GM21576 (cell line): ENCODE measurements at regions not wholly inside any gene's neighbourhood (a gene's known extent, or its start where the extent isn't known, plus 50 kb on each side); places are given as distances from the start of the nearest gene placed in this dataset.
"Not testable (repeated sequence)": the region's sequence is repeated elsewhere in the genome, so short reads cannot be mapped to it uniquely, and the experiment has no call there.

Experiments used
- ATAC-seq: cut with Tn5 transposase; IDR thresholded peaks from one replicate; pipeline ENCODE4 v1.9.1; 2021; ENCODE audit warnings: mild to moderate bottlenecking, moderate library complexity; ENCODE audit not compliant: unreplicated experiment

DNA sequence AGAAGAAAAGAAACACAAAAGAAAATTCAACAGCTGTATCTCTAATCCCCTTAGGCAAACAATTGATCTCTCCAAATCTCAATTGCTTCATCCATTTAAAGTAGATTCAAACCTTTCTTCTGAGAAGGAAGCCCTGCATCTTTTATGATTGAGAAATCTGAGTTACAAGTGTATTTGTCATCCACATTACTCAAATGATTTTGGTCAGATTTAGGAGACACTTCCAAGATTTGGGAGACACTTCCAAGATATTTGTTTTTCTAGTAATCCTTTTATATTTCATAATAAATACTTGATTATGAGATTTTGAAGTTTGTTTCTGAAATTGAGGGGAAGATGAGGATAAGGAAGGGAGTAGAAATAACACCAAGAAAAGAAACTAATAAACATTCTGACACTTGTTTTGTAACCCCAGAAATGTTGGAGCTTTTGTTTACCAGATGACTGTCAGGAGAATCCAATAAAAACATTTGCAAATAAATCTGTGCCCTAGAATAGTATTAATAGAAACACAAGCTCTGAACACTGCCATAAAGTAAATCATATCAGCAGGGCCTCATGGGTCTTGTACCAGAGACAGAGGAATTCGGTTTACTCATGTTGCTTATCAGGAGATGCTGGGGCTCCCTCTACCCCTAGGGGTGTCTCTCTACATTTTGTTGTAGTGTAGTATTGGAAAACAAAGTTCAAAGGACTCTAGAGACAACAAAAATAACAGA lies 314.3 kb upstream of the NT5E start:
- ATAC-seq: no peak

DNA sequence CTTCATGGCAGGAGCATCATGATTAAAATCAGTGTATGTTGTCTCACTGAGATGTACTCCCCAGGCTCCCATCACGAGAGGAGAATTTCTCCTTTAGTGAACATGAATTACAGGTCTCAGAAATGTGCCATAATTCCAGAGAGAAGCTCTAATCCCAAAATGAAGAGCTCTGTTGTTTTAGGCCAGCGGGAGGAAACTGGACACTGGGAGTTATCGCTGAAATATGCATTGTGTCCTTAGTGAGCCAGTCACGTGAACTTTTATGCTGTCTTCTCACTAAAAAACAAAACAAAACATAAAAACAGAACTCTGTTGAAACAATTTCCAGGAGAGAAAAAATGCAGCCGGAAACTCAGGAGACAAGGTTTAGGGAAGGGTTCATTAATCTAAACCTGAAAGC lies 315.7 kb upstream of the NT5E start:
- no peak for ATAC-seq

DNA sequence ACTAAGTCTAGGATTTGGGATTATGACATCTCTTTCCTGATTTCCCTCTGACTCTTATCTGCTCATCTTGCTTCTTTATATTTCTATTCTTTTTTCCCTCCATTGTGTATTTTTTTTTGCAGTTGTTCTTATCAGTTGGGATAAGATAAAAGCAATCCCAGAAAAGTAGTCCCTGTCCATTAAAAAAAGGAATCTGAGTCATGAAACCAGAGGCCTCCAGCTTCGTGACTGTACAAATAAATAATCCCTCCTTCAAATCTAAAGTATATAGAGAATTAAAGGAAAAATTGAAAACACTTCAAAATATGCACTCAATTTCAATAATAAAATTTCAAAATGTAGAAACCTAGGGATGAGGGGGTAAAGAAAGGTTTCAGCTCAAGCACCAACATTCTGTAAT lies 317.8 kb upstream of the NT5E start:
- ATAC-seq: no peak

DNA sequence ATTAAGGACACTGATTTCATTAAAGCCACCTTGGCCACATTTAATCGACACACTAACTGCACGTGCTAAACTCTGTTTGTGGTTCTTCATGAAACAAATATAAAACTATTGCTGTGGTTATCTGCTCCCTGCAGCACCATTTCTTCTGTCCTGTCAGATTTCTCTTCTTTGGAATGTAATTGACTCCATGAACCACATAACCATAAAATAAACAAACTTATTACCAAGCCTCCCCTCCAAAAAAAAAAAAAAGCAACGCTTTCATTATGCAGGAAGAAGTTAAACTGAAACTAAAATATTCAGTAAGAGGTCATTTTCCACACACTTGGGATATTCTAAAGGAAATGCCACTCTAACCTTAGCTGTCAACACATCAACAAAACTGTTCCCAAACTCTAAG lies 319.1 kb upstream of the NT5E start:
- ATAC-seq: no peak

DNA sequence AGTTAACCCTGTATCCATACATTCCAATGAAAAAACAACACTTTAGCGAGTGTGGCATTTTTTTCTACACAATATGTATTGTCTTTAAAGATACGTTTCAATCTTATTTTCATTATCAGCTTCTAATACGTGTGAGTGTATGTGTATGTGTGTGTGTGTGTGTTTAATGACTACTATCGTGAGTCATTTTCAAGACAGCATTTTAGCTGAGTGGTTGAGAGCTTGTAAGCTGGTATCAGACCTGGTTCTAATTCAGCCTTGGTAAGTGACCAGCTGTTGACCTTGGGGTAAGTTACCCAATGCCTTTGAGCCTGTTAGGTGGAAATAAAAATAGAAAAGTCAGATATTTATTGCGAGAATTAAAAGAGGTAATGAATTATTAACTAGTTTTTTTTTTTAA lies 320.0 kb upstream of the NT5E start:
- ATAC-seq: no peak

DNA sequence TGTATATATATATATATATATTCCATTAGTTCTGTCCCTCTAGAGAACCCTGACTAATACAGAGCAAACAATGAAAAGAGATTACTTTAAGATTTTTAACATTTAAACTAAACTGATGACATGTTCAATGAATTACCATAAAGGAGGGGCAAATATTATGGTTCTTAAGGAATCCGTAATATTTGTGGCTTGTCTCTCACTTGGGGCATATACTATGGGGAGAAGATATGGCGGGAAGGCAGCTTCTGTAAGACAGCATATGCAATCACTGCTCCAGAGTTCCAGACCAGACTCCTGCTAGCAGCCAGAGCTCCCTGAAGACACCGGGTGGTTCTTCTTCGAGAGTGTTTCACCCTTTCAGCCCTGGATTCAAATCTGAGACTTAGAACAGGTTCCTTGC lies 321.1 kb upstream of the NT5E start:
- no peak for ATAC-seq

DNA sequence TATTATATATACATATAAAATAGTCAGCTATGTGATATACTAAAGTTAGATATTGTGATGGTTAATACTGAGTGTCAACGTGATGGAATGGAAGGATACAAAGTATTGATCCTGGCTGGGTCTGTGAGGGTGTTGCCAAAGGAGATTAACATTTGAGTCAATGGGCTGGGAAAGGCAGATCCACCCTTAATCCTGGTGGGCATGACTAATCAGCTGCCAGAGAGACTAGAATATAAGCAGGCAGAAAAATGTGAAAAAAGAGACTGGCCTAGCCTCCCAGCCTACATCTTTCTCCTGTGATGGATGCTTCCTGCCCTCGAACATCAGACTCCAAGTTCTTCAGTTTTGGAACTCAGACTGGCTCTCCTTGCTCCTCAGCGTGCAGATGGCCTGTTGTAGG lies 321.6 kb upstream of the NT5E start:
- ATAC-seq: not testable (repeated sequence)

DNA sequence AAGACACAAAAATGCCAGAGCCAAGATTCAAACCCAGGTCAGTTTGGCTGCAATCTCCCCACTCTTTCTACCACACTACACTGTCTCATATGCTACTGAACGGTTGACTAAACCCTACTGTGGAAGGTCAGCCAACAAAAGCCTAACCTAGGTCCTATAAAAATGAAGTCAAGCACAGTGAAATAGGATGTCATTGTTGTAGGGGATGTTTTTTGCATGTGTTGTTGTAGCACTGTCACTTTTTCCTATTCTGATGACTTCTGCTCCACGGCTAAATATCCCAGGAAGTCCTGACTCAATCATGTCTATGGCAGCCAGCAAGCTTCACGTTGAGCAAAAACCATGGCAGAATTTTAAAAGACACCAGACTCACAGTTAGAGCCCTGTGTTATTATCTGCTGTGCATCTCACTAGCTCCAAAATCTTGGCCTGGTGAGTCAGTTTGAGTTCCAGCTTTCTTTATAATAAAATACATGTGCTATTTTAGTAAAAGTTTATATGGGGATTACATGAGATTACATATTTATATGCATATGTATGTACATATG lies 322.1 kb upstream of the NT5E start:
- no peak for ATAC-seq

DNA sequence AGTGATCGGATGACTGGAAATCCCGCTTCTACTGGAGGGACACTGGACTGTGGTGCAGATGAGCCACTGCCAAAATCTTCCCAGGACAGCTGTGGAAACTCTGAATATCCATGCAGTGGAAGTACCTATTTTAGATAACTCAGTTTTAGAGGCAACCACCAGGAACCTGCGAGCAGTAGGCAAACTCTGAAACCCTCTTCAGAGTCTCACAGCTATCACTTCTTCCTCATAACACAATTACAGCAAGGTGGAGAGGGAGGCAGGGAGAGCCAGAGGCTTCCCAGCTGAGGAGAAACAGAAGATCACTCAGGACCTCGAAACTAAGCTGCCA lies 322.8 kb upstream of the NT5E start:
- no peak for ATAC-seq

DNA sequence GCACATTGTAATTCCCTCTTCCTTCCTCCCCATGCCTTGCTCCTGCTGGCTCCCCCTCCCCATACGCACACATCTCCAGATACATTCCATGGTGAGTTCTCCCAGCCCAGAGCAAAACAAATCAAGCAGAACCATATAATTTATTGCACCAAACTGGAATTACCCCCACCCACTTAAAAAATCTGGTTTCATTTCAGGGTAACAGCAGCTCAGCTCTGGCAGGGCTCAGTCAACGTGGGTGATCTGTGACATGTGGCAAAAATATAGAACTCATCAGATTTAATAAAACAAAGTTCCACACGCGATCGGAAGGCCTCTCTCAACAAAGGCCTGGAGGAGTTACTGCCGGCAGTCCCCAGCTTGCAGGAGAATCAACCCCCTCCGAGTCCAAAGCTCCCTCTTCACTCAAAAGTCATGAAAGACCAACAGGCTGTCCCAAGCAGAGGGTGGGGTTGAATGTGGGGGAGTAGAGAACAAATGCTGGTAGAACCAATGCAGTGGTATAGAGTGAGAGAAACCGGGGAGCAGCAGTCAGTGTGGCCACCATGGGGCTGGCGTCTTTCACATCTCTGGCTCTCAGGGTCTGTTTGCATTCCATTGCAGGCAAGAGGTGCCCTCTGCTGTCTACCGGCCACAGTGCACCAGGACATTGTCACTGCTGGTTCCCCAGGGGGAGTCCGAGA lies 323.3 kb upstream of the NT5E start:
- peak; percentile 80 for ATAC-seq

DNA sequence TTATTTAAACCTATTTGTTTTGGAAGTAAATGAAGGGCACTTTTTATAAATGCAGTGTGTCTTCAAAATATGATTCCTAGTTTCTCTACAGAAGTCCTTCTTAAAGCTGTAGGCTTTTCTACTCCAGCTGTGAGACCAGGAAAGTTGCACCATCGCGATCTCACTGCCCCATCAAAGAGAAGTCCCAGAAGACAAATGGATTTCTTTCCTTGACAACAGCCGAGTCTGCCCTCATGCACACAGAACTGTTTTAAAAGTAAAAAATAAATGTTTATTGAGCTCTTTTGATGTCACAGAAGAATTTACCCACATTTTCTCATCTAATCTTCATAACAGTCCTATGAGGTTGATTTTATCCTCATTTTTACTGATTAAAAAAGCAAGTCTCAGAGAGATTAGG lies 324.4 kb upstream of the NT5E start:
- ATAC-seq: no peak

DNA sequence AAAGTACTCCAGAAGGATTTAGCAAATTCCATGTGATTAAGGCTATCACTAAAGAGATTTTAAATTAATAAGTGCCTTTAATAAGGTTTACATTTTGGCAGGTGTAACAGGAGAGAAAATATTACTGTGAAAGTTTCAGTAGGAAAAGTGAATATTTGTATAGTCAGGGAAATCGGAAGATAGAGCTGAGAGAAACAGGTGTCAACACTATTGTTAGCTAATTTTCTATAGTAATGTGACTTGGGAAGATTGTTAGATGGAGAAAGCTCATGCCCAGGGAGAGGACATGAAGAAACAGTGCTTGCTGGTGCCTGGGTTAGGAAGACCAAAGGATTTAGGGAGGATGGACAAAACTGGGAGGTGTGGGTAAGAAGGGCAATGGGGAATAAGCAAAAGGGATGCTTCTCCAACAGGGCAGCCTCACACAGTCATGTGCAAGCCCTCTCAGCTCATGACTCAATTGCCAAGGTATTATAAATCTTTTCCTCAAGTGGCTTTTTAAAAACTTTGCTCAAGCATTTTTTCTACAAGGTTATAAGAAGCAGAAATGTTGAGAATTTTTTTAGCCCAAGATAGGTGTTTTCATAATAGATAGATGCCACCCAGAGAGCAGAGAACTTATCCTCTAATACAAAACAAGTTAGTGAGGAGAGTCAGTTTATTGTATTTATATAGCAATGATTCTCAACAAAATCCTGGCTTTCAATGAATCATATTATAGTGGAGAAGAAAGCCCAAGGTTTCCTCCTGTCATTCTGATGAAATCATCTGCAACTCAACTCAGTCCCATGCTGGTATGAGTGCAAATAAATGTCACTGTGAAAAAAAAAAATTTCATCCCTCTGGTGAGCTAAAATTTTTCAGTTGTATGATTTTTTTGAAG lies 325.2 kb upstream of the NT5E start:
- no peak for ATAC-seq

DNA sequence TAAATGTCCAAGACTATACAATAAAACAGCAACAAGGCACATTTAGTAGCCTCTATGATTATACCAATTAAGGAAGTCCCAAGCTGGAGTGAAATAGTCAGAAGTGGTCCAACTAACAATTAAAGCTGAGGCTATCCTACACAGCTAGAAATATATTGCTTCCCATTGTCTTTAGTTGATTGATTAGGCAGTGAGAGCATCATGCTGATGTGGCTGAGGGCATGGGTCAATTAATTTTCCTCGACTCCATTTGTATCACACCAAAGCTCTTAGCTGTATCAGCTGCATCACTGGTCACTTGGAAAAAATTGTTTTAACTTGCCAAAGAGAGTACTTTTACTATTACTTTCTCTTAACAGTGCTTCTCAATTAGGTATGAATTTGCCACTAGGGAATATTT lies 328.7 kb upstream of the NT5E start:
- ATAC-seq: no peak

DNA sequence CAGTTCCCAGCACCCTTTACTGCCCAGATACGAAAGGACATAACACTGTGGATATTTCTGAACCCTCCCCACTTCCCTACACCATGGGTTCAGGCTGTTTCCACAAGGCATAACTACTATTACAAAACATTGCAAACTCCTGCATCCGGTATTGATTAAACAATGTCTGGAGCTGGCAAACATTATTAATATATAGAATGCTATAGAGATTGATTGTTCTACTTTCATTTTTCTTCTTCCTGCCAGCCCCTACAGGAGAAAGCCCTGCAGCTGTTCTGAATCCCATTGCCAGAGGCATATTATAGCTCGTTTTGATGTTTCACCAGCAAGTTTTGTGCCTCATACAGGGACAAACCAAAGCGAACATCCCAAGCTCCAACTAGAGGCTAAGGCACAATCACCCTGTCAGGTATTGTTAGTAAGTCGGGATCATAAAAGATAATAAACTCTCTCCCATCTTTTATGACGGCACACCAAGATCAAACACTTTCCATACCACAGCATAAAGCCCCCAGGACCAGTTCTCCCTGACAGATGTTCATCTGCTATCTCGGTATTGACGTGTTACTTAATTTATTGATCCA lies 331.1 kb upstream of the NT5E start:
- ATAC-seq: no peak

DNA sequence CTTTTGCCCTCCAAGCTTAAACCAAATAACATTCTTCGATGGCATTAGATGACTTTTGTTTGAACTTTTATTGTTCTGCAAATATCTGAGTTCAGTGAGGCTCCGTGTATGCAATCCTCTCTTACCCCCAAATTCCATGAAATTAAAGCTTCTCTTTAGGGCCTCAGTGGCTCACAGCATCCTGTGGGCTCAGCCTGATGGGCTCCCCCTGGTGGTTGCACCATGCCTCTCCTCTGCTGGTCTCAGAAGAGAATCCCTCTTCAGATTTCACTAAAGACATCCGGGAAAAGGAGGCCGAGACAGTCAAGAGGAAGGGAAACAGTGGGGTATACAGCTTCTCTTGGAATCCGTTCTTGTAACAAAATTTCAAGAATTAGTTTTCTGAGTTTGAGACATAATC lies 331.6 kb upstream of the NT5E start:
- ATAC-seq: no peak

DNA sequence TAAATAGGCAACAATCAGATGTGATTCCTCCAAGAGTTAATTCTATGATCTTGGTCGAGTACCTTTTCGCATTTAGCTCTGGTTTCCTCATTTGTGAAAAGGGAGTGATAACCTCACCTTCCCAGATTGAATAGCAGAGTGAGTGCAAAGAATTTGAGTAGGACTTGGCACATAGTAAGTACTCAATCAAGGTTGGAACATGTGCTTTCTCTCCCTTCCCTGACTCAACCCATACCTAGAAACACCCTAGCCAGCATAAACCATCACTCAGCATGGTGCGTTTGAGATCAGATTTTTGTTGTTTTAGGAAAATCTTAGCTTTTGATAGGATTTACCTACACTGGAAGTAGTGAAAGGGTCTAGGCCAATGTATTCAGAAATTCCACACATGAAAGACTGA lies 333.4 kb upstream of the NT5E start:
- no peak for ATAC-seq

DNA sequence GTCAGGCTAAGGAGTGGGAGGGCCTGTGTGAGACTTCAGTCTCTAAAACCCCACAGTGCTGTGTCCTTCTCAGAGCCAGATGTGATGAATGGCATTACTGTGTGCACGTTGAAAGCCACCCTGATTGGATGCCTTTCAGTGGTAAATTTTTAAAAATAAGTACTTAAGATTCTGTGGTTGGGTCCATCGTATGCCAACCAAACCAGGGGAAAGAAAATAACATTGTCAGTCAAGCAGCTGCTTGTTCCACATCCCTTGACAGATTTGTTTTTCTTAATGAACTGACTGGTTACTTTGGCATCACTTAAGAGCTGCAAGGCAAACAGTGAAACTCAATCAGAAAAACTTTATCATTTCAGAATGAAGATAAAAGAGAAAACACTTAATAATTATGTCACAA lies 334.0 kb upstream of the NT5E start:
- no peak for ATAC-seq

DNA sequence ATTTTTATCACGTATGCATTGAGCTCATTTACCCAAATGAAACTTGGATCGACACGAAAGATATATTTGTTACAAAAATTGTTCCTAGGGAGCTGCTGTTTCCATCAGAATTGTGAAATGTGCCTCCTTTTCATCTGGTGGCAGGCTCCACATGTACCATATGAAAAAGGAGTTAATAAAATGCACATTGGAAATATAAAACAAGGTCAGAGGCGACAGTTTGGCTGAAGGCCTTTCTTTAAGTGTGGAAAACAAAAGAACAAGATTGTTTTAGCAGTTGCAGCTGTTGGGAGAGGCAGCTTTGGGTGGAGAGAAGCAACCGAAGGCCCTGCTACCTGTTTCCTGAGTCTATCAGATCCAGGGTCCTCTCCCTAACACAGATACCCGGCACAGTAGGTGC lies 334.5 kb upstream of the NT5E start:
- no peak for ATAC-seq

DNA sequence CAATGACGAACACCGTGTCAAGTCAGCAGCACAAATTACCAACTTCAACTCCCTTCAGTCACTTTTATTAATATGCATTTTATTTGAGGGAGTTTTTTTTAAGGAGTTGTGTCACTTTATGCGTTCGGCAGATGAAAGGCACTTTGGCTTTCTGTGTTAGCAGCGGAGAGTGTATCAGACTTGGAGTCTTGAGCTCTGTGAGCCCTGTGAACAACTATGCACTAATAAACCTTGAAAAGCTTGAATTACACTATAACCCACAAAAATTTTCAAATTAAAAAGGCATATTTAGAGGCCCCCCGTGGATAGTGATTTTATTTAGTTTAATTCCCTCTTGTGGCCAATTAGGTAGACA lies 335.3 kb upstream of the NT5E start:
- ATAC-seq: no peak

DNA sequence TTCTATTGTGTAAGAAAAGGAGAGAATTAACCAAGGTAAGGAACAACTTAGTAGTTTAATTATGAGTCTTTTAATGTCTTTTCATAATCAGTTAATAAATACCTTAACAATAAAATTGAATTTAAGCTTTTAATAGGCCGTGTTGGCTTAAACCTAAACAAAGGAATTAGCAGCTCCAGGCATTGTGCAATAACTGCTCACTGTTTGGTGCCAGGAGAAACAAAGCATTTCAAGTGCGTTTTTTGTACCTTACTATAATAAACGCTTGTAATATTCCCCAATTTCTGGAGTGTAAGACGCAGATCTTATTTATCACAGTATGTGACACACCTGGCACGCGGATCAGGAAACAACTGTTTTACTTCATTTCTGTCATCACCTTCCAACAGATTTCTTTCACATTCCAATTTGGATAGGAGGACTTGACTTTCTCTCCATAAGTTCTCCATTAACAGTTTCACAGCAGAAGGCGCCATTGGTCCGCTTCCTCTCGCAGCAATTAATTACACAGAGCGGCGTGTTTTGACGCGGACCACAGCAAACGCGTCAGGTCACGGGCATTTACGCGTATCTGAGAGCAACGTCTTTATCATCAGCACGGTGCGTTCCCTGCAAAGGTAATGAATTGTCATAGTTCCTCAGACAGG lies 335.8 kb upstream of the NT5E start:
- ATAC-seq: no peak

DNA sequence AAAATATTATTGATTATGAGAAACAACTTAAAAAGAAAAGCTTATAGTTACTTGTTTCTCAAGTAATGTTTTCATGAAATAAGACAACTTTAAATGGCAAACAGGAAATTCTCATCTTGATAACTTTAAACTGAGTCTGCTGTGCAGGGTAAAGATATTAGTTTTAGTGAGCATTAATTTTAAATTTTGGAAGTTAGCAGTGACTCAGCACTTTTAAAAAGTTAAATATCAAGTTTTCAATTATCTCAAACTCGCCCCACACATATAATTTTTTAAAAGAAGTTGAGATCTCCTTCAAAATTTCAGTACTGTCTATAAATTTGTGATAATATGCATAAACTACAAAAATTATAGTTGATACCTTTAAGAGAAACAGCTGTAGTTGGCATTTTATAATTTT lies 337.3 kb upstream of the NT5E start:
- ATAC-seq: no peak
